Karpas-422 (cell line): ENCODE measurements at regions not wholly inside any gene's neighbourhood (a gene's known extent, or its start where the extent isn't known, plus 50 kb on each side); places are given as distances from the start of the nearest gene placed in this dataset.

Source experiments
- DNase-seq: peaks from one replicate; pipeline ENCODE4 v3.0.0-alpha.2; 2015
- H2AFZ ChIP-seq: fragments of 200-600 bp; sonication (generic); 2 replicates; pipeline ENCODE4 v1.6.1; 2014; ENCODE audit warnings: antibody characterized with exemption, low read length, mixed read lengths
- H3K27ac ChIP-seq: fragments of 200-600 bp; sonication (generic); 2 replicates; pipeline ENCODE4 v1.5.1; 2014; ENCODE audit warnings: mild to moderate bottlenecking, low read length, moderate library complexity
- H3K27me3 ChIP-seq: fragments of 200-600 bp; sonication (generic); 2 replicates; pipeline ENCODE4 v1.6.1; 2014; ENCODE audit warnings: low read length, mixed read lengths
- H3K36me3 ChIP-seq: fragments of 200-600 bp; sonication (generic); 2 replicates; pipeline ENCODE4 v1.6.1; 2014; ENCODE audit warnings: low read length, mixed read lengths; ENCODE audit not compliant: insufficient read depth
- H3K4me1 ChIP-seq: fragments of 200-600 bp; sonication (generic); 2 replicates; pipeline ENCODE4 v1.6.1; 2014; ENCODE audit warnings: mild to moderate bottlenecking, low read length, mixed read lengths
- H3K4me2 ChIP-seq: fragments of 200-600 bp; sonication (generic); 2 replicates; pipeline ENCODE4 v1.6.1; 2014; ENCODE audit warnings: low read length, low read depth, mild to moderate bottlenecking; ENCODE audit not compliant: poor library complexity, severe bottlenecking
- H3K4me3 ChIP-seq: fragments of 200-600 bp; sonication (generic); 2 replicates; pipeline ENCODE4 v1.5.1; 2014; ENCODE audit warnings: mild to moderate bottlenecking, antibody characterized with exemption, low read length, mixed read lengths
- H3K79me2 ChIP-seq: fragments of 200-600 bp; sonication (generic); 2 replicates; pipeline ENCODE4 v1.6.1; 2014; ENCODE audit warnings: mild to moderate bottlenecking, low read length, mixed read lengths
- H3K9ac ChIP-seq: fragments of 200-600 bp; sonication (generic); 2 replicates; pipeline ENCODE4 v1.6.0; 2014; ENCODE audit warnings: low read length
- H3K9me2 ChIP-seq: fragments of 200-600 bp; sonication (generic), shearing (Covaris generic); replicated peaks from 2 replicates; pipeline ENCODE4 v1.6.0; 2014; ENCODE audit warnings: mild to moderate bottlenecking, low read length, moderate library complexity; ENCODE audit not compliant: insufficient read depth
- H3K9me3 ChIP-seq: fragments of 300-700, 200-600 bp; sonication (generic); 2 replicates; pipeline ENCODE4 v1.6.1; 2014; ENCODE audit warnings: low read length, mixed read lengths
- H4K20me1 ChIP-seq: fragments of 200-600 bp; sonication (generic); 2 replicates; pipeline ENCODE4 v1.6.1; 2014; ENCODE audit warnings: mild to moderate bottlenecking, antibody characterized with exemption, low read length, low read depth; ENCODE audit not compliant: insufficient read depth

DNA sequence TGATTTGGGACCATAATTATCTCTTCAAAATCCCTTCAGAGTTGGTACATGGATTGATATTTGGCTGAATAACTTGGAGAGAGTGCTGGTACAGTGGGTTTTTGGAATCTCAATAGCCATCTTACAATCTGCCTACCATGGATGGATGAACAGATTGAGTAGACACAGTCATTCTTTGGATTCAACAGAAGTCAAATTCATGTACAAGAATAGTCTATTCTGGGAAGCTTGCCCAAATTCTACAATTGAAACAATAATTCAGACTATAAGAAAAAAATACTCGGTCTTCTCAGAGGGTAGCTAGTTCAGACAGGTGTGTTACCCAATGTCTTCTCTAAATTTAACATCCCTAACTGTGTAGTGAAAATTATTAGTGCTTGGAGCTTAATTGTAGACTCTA is 574.0 kb downstream of the LRRIQ3 start:
- no peaks in the 10 kb centered on the region for H3K4me1 ChIP-seq
- no peak for DNase-seq
- peaks cover 11% of the 10 kb centered on the region for H3K9me3 ChIP-seq
- no peak overlapping the region for H3K4me2 ChIP-seq
- H2AFZ ChIP-seq: no peak overlapping the region
- H3K9ac ChIP-seq: no peak overlapping the region
- H3K9me2 ChIP-seq: no peaks in the 10 kb centered on the region
- no peak overlapping the region for H3K4me3 ChIP-seq
- no peaks in the 10 kb centered on the region for H3K27me3 ChIP-seq
- H3K79me2 ChIP-seq: no peaks in the 10 kb centered on the region
- H3K36me3 ChIP-seq: no peaks in the 10 kb centered on the region
- H4K20me1 ChIP-seq: no peaks in the 10 kb centered on the region
- no peak overlapping the region for H3K27ac ChIP-seq

DNA sequence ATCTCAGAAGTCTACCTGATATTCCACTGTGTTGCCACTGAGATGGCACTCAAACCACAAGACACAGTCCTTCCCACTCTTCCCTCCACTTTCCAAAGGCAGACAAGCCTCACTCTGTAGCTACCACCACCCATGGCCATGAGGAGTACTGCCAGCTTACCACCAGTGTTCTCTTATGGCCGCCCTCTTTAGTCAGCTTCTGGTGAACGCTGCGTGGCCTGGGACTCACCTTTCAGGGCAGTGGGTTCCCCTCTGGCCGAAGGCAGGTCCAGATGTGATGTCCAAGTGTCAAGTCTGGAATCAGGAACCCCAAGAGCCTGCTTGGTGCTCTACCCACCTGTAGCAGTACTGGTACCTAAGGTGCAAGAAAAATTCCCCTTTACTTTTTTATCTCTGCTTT is 580.8 kb downstream of the LRRIQ3 start:
- Histone ChIP-seq H3K9me2 (no peaks in the 10 kb centered on the region), H3K36me3 (no peaks in the 10 kb centered on the region), H2AFZ (no peak overlapping the region), H3K79me2 (no peaks in the 10 kb centered on the region), H4K20me1 (no peaks in the 10 kb centered on the region), H3K4me3 (no peak overlapping the region), H3K27ac (no peak overlapping the region), H3K9me3 (peaks cover 13% of the 10 kb centered on the region), H3K27me3 (no peaks in the 10 kb centered on the region), H3K4me1 (no peaks in the 10 kb centered on the region), H3K4me2 (no peak overlapping the region), H3K9ac (no peak overlapping the region)
- no peak for DNase-seq

DNA sequence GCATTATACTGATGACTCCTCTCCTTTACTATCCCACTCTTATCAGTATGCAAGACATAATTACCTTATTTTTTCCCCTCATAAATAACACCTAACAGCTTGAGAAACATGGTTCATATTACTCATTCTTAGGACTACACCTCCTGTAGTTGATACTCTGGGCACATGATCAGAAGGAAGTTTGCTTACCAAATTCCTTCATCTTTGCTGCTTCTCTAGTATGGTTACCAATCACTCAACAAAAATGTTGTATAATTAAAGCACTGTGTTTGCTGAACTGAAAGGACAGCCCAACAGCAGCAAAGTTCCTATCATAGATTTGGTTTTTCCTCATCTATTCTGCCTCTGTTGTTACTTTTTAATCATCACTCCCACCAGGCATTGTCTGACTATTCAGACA is 586.3 kb downstream of the LRRIQ3 start:
- no peak overlapping the region for H2AFZ ChIP-seq
- H3K36me3 ChIP-seq: no peaks in the 10 kb centered on the region
- no peak overlapping the region for H3K4me3 ChIP-seq
- H3K27me3 ChIP-seq: no peaks in the 10 kb centered on the region
- H3K9ac ChIP-seq: no peak overlapping the region
- no peaks in the 10 kb centered on the region for H3K4me1 ChIP-seq
- H4K20me1 ChIP-seq: no peaks in the 10 kb centered on the region
- no peaks in the 10 kb centered on the region for H3K9me2 ChIP-seq
- H3K4me2 ChIP-seq: no peak overlapping the region
- H3K79me2 ChIP-seq: no peaks in the 10 kb centered on the region
- no peak for DNase-seq
- peaks cover 12% of the 10 kb centered on the region for H3K9me3 ChIP-seq
- no peak overlapping the region for H3K27ac ChIP-seq

DNA sequence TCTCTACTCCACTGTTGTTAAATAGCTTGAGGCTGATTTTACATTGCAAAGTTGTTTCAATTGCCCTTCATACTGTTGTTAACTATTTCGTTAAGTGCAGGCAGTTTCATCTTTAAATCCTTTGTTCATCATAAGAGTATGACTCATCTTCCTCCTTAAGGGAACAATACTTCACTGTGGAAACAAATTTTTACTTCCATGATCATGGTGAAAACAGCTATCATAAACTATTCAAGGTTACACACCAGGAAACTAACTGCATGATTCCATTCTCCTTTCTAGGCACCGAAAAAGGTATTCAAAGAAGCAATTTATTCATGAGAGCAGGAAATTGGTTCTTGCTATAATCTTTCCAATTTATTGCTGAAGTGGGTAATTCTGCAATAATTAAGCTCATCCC is 593.2 kb downstream of the LRRIQ3 start:
- DNase-seq: no peak
- Histone ChIP-seq H3K4me1 (no peaks in the 10 kb centered on the region), H3K27me3 (no peaks in the 10 kb centered on the region), H3K4me2 (no peak overlapping the region), H3K79me2 (no peaks in the 10 kb centered on the region), H3K36me3 (no peaks in the 10 kb centered on the region), H3K9me3 (peaks cover 12% of the 10 kb centered on the region), H3K9me2 (no peaks in the 10 kb centered on the region), H3K4me3 (no peak overlapping the region), H4K20me1 (no peaks in the 10 kb centered on the region), H2AFZ (no peak overlapping the region), H3K9ac (no peak overlapping the region), H3K27ac (no peak overlapping the region)

DNA sequence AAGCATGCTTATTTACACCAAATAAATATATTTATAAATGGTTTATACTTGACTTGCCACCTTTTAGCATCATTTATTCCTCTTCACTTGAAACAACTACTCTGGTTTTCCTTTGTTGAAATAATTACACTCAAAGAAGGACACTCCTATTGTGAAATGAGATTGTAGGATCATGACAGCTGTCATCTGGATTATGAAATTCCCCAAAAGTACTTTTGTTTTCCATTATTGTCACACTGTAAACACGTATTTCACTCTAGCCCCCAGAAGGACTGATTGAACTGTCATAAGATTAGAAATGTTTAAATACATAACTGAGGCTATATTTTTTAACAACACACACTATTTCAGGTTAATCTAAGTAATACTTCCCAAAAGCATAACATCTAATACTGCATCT is 593.8 kb downstream of the LRRIQ3 start:
- H3K79me2 ChIP-seq: no peaks in the 10 kb centered on the region
- H3K27me3 ChIP-seq: no peaks in the 10 kb centered on the region
- no peak overlapping the region for H3K4me3 ChIP-seq
- H3K9me3 ChIP-seq: peaks cover 12% of the 10 kb centered on the region
- H3K9ac ChIP-seq: no peak overlapping the region
- no peak for DNase-seq
- H3K36me3 ChIP-seq: no peaks in the 10 kb centered on the region
- no peaks in the 10 kb centered on the region for H3K9me2 ChIP-seq
- H2AFZ ChIP-seq: no peak overlapping the region
- H3K27ac ChIP-seq: no peak overlapping the region
- no peaks in the 10 kb centered on the region for H4K20me1 ChIP-seq
- no peak overlapping the region for H3K4me2 ChIP-seq
- no peaks in the 10 kb centered on the region for H3K4me1 ChIP-seq

DNA sequence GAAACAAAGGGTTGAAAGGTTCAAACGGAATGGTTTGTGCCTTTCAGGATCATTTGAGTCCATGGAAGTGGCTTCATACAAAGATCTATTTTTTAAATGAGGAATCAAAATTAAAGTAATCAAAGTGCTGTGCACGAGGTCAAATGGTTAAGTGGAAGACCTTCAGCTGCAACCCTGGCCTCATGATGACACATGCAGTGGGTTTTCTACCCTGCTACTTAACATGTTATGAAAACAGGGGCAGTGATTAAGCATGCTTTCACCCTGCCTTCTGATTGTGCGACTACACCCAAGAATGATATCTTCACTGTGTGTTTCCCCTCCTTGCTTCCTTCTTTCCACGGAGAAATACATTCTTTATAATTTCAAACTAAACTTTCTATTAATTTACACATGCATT is 604.2 kb downstream of the LRRIQ3 start:
- H3K27me3 ChIP-seq: no peaks in the 10 kb centered on the region
- no peaks in the 10 kb centered on the region for H3K79me2 ChIP-seq
- H3K4me2 ChIP-seq: no peak overlapping the region
- H3K4me3 ChIP-seq: no peak overlapping the region
- no peak overlapping the region for H3K27ac ChIP-seq
- H3K9me3 ChIP-seq: peaks cover 13% of the 10 kb centered on the region; the same call in 1 of the 2 replicates
- no peaks in the 10 kb centered on the region for H3K4me1 ChIP-seq
- H3K9me2 ChIP-seq: no peaks in the 10 kb centered on the region
- H3K9ac ChIP-seq: no peak overlapping the region
- H2AFZ ChIP-seq: no peak overlapping the region
- no peaks in the 10 kb centered on the region for H4K20me1 ChIP-seq
- no peak for DNase-seq
- H3K36me3 ChIP-seq: no peaks in the 10 kb centered on the region

DNA sequence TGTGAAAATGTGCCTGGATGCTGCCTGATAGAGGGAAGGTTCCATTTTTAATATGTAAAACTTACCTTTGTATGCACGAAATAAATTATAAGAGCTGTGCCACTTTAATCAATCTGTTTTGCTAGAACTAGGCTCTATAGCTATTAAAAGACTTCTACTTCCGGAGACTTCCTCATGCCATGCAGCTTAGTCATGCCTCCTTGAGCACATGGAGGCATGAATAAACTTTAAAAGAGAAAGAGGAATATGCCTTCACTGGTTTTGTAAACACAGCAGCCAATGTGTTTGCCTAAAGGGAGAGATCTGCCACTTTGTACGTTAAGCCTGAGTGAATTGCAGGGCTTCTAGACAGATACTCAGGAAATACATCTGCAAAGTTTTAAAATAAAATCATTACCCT is 604.6 kb downstream of the LRRIQ3 start:
- no peak for DNase-seq
- no peaks in the 10 kb centered on the region for H3K27me3 ChIP-seq
- H3K4me1 ChIP-seq: no peaks in the 10 kb centered on the region
- H3K9ac ChIP-seq: no peak overlapping the region
- no peaks in the 10 kb centered on the region for H3K79me2 ChIP-seq
- H3K9me2 ChIP-seq: no peaks in the 10 kb centered on the region
- no peak overlapping the region for H3K27ac ChIP-seq
- H3K4me2 ChIP-seq: no peak overlapping the region
- no peaks in the 10 kb centered on the region for H3K36me3 ChIP-seq
- no peaks in the 10 kb centered on the region for H4K20me1 ChIP-seq
- peaks cover 13% of the 10 kb centered on the region; the same call in 1 of the 2 replicates for H3K9me3 ChIP-seq
- no peak overlapping the region for H3K4me3 ChIP-seq
- no peak overlapping the region for H2AFZ ChIP-seq

DNA sequence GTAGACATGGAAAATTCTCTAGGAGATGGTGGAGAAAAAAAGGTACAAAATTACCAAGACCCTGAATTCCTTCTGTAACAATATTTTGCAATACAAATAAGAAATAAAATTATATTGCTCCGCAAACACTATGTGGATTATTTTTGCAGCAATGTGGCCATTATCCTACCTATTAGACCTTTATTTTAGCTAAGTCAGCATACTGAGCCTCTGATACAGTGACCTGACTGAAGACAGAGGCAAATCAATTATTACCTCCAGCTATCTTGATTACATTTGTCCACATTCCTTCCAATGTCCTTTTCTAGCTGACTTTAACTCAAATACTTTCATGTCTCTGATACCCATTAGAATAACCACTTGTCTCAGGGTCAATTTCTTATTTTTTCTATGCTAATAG is 610.9 kb downstream of the LRRIQ3 start:
- Histone ChIP-seq H2AFZ (no peak overlapping the region), H4K20me1 (no peaks in the 10 kb centered on the region), H3K9me2 (no peaks in the 10 kb centered on the region), H3K36me3 (no peaks in the 10 kb centered on the region), H3K9ac (no peak overlapping the region), H3K27ac (no peak overlapping the region), H3K4me3 (no peak overlapping the region), H3K9me3 (peaks cover 11% of the 10 kb centered on the region; the same call in 1 of the 2 replicates), H3K27me3 (no peaks in the 10 kb centered on the region), H3K4me1 (no peaks in the 10 kb centered on the region), H3K79me2 (no peaks in the 10 kb centered on the region), H3K4me2 (no peak overlapping the region)
- DNase-seq: no peak

DNA sequence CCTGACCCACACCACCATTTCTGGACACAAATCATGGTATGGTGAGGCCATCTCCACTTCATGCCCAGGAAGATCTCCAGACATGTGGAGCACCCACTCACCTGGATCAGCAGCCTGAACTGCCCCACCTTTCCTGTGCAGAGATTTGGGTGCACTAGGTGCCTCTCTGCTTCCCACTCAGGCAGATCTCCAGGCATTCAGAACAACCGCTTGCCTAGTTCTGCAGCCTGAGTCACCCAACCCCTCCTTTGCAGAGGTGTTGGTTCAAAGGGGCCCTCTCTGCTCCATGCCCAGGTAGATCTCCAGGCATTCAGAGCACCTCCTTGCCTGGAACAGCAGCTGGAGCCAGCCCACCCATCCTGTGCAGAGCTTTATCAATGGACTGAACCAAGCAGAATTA is 620.8 kb downstream of the LRRIQ3 start:
- no peak for DNase-seq
- no peaks in the 10 kb centered on the region for H3K9me2 ChIP-seq
- H4K20me1 ChIP-seq: no peaks in the 10 kb centered on the region
- peaks cover 20% of the 10 kb centered on the region for H3K9me3 ChIP-seq
- H3K27ac ChIP-seq: no peak overlapping the region
- no peaks in the 10 kb centered on the region for H3K36me3 ChIP-seq
- H3K27me3 ChIP-seq: no peaks in the 10 kb centered on the region
- no peak overlapping the region for H2AFZ ChIP-seq
- H3K4me3 ChIP-seq: no peak overlapping the region
- no peak overlapping the region for H3K9ac ChIP-seq
- H3K4me1 ChIP-seq: no peaks in the 10 kb centered on the region
- no peak overlapping the region for H3K4me2 ChIP-seq
- no peaks in the 10 kb centered on the region for H3K79me2 ChIP-seq
